GM18861 (cell line): ENCODE measurements at regions not wholly inside any gene's neighbourhood (a gene's known extent, or its start where the extent isn't known, plus 50 kb on each side); places are given as distances from the start of the nearest gene placed in this dataset.

Experiments used
- ATAC-seq: cut with Tn5 transposase; IDR thresholded peaks from one replicate; pipeline ENCODE4 v1.9.1; 2021; ENCODE audit not compliant: unreplicated experiment

DNA sequence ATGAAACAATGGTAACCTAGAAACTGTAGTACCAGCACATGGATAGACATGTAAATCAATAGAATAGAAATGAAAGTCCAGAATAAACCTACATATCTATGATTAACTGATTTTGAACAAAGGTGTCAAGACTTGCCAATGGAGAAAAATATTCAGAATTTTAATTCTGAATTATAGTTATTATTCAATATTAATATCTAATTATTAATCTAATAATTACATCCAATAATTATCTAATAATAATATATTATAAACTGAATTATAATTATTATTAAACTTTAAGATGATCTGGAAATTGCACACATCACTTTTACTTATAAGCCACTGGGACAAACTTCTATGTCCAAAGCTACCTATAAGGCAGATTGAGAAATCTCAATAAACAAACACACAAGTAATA is 1365.2 kb upstream of the ADGRL3 start:
- no peak for ATAC-seq

DNA sequence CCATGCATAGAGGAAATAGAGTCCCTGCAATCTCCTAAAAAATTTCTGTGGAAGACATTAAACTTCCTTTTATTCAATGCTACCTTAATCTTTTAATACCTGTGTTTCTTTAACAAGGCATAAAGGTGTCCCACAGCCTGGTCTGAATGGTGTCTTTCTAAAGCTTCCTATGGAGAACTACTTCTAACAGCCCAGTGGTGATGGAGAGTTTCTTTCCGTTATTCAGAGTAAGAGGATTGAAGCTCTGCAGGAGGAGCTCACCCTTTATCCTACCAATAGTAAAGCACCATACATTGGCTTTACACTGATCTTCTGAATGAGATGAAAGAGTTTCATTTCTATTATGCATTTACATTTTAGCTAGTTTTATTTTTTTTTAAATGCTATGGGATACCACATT is 1362.4 kb upstream of the ADGRL3 start:
- no peak for ATAC-seq

DNA sequence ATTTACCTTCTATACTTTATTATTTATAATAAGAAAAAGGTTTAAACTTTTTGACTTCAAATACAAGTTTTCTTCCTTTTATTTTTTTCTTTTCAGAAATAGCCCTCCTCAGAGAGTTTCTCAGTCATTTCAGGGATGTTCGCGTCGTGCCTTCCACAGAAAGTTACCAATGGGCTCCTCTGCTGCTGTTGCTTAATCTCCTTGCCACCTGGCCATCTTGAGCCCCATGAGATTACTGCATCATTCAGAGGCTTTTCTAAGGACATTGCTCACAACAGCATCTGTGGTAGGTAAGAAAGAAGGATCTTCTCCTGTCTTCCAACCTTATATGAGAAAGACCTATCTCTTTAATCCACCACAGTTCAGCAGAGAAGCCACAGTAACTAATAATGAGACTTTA is 1361.9 kb upstream of the ADGRL3 start:
- no peak for ATAC-seq

DNA sequence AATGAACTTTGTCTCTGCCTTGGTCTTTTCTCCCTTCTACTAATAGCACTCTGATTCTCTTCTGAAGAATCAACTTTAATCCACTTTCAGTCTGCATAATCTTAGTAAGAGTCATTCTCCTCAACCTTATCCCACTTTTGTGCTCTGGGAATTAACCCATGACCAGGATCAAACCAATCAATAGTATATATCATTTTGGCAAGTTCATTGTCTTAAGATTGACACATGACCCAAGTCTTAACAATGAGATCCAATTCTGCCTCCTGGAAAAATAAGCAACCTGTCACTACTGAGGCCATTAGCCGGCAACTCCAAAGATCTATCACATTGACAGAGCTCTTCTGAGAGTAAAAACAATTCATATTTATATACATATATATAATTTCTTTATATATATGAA is 1358.4 kb upstream of the ADGRL3 start:
- ATAC-seq, result no peak

DNA sequence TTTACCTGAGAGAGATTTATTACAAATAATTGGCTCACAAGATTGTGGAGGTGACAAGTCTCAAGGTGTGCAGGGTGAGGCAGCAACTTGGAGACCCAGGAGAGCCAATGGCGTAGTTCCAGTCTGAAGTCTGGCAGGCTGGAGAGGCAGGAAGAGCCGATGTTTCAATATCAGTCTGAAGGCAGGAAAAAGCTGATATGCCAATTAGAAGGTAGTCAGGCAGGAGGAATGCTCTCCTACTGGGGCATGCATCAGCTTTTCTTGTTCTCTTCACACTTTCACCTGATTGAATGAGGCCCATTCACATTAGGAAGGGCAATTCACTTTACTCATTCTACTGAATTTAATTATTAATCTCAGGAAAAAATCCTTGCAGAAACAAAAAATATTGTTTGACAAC is 1351.7 kb upstream of the ADGRL3 start:
- no peak for ATAC-seq

DNA sequence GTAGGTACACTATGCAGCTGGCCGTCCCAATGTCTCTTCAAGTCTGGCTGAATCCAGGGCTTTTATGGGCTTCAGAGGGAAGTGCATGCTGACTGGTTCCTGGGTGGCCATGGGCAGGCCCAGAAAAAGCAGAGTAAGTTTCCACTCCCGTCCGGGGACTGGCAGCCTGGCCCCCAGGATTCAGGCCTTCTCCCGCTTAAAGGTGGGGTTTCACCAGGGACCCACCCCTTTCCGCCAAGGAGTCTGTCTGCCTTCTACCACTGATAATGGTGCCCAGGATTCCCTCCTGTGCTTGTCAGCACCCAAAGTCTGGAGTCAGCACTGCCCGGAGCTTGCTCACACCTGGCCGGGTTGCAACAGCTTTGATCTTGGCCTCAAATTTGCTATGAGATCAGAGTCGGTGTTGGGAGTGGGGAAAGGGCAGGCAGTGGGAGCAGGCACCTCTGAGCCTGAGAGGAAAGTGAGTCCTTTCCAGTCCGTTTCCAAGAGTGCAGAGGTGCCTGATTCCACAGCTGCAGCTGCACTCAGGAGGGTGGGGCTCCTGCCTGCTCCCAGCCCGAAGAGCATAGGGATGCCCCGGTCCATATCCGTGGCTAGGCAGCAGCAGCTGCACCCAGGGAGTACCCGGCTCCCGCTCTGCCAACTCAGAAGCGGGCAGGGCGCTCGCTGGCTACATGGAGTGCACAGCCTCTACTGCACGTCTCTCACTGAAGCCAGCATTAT is 1344.3 kb upstream of the ADGRL3 start:
- no peak for ATAC-seq

DNA sequence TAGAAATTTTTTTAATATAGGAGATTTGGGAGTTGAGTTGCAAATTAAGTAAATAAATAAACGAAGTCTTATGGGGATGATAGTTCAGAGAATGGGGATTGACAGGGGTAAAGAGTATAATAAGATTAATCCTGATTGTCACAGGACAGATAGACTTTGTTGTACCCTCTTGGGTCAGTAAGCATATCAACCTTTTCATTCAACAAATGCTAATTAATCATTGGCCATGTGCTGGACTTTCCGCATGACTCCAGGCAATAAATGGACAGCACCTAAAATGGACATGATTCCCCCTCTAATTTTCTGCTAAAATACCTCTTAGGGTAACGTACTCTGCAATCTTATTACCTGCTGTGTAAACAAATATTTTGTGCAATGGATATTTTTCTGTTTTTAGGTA is 1331.1 kb upstream of the ADGRL3 start:
- no peak for ATAC-seq

DNA sequence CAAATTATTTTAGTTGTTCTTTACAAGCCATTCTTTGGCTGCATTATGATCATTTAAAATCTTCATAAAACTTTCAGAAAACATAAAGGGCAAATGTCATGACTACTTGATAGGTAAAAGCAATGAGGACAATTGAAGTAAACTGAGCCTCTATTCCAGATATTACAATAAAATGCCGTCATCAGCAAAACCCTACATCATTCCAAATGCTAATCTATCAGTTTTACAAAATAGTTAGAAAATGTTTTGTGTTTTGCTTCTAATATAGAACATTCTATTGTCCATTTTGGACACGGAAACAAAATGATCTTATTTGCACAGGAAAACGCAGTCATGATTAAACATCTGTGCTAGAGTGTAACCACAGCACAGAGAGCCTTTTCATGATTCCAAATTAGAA is 1330.6 kb upstream of the ADGRL3 start:
- no peak for ATAC-seq

DNA sequence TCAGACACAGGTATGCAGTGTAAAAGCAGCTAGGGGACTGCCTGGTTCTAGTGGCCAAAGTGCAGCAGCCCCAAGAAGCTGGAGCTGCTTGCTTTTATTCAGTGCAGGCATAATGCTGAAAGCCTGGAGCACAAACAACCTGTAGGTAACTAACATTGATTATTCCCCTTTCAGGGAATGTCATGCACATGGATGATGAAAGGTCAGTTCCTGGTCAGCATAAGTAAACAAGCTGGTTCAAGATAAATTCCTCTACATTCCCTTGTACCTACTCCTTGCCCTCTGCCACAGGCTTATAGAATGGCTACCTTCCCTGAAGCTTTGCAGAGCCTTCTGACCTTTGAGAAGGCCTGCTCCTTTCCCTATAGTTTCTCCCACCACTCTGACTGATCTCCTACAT is 1318.5 kb upstream of the ADGRL3 start:
- ATAC-seq, result no peak

DNA sequence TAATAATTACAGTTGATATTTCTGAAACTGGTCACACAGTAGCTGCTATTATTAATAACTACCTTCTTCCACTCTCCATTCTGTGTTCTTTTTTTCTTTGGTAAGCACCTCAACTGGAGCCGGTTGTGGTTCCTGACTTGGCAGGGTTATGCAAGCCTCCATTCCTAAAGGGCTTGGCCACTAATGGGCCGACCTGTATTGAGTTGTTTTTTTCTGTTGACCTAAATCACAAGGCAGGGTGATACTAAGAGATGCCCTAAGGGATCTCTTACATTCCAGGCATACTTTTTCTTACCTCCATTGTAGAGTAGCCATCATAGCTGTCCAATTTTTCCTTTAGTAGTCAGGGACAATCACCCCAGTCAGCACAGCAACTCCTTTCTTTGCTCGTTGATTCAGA is 1295.8 kb upstream of the ADGRL3 start:
- ATAC-seq, result no peak

DNA sequence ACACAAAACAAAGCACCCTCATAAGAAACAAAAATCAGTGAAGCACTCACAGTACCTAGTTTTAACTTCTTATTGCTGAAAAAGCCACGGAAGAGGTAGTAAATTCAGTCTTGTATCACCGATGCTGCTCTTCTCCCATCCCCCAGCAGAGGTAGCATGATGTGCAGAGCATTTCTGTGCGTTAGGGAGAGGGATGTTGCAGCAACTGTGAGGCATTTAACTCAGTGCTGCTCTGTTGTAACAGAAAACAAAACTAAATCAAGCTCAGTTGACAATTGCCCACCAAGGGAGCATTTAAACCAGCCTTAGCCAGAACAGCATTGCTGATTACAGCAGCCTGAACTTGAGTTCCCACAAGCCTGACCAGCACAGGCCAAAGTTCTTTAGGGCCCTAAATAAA is 1279.7 kb upstream of the ADGRL3 start:
- no peak for ATAC-seq

DNA sequence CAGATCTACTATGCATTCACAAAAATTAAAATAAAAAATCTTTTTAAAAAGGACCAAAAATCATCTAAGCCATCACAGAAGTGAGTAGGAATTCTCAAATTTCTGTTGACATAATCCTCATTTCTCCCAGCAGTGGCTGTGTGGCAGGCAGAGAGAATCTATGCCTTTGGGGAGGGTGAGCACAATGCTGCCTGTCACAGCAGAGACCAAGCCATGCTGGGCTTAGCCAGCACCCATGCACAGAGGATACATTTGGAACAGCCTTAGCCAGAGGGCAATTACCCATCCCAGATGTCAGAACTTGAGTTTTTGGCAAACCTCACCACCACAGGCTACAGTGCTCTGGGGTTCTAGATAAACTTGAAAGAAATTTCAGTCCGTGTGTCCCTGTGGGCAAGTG is 1274.8 kb upstream of the ADGRL3 start:
- ATAC-seq, result no peak

DNA sequence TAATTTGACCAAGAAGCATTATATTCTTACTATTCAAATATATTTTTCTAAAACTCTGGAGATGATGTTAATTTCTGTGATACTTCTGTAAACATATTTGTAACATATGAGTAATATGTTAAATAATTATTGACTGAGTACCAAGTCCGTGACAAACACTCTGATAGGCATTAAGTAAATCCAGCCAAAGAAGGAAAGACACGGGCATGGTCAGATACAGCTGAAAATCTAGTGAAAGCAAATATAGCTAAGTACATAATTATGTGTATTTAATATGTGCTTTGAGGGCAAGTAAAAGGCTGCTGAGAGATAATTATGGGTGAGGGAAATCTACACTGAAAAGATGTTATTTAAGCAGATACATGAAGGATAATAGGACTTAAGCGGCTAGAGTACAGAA is 1263.6 kb upstream of the ADGRL3 start:
- ATAC-seq, result no peak

DNA sequence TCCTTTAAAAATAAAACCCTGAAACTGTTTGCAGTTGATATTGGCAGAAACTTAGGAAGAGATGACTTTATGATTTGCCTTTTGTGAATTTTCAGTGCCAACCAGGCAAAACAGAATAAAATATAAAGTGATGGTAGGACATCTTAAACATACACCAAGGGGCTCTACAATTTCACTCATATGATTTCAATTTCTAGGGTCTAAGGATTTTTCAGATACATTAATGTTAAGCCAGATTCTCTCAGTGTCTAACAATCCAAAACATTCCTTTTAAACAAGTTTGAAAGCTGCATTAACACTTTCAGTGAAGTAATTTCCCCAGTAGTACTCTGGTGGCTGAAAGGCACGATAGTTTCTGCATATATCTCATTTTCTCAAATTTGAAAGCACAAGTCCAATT is 1262.0 kb upstream of the ADGRL3 start:
- ATAC-seq, result no peak

DNA sequence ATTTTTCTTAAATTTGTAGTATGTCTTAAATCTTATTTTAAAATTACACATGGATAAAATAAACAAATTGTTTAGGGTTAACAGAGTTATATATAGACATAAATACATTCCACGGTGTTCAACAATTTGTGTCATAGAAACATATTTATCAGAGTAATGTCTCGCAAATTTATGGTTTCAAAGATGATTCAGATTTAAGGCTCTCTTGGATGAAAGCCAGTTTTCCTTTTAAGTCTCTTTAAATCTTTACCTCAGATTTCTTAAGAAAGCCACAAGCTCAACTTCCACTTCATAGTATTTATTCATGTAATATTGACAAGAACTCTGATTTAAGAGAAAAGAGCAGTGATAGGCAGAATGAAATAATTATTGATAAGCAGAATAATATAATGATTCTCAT is 1254.8 kb upstream of the ADGRL3 start:
- no peak for ATAC-seq

DNA sequence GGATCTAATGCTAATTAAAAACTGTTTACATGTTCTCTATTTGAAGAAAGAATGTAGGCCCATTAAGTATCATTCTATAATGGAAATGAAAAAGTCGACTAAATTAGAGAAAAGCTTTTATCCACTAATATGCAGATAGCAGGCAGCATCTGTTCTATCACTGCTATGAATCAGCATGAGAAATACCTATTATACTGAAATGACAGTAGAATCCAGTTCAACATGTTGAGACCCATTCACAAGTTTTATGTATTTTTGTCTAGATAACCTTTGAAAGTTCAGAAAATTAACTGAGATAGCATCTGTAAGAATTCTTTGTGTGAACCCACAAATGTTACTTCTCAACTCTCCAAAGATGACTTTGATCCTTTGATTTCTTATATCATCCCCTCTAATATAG is 1254.4 kb upstream of the ADGRL3 start:
- ATAC-seq, result no peak

DNA sequence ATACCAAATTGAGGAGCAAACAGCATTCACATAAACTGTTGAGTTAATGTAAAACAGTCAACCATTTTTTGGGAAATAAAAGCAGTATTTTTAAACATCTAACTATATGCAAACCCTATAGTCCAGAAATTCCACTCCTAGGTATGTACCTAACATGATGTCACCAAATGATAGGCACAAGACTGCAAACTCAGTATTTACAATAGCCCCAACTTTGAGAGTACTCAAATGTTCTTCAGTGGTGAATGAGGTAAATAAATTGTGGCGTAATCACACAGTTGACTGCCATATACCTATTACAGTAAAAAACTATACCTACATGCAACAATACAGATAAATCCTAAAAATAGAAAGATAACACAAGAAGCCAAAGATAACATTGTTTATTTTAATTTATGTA is 1243.8 kb upstream of the ADGRL3 start:
- no peak for ATAC-seq

DNA sequence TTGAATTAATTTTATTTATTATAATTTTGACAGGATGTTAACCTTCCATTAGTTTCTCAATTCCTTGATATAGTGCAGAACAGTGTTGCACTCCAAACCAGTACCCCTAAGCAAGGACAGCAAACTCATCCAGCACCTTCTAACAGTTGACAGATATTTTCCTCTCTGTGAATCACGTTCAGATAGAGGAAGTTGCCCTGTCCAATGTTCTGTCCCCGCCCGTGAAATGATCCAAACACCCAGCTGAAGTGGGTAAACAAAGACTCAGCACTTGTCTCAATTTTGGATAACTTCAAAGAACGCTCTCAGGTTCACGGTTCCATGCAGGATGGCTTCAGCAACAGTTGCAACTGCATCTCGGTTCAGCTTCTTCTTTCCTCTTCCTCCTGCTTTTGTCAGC is 1240.0 kb upstream of the ADGRL3 start:
- no peak for ATAC-seq

DNA sequence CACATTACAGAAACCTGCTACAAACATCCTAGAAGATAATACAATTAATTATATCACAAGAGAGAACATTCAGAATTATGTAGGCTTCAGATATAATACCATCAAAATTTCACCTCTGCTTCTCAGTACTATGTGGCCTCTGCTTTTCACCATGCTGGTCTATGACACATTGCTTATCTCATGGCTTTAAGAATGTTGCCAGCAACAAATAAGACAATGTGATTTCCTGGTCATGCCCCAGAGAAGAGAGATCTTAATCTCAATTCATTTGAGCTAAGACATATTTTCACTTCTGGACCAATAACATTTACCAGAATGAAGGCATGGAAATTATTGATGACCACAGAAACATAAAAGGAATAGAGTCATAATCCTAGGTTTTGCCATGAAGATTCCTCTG is 1233.4 kb upstream of the ADGRL3 start:
- no peak for ATAC-seq

DNA sequence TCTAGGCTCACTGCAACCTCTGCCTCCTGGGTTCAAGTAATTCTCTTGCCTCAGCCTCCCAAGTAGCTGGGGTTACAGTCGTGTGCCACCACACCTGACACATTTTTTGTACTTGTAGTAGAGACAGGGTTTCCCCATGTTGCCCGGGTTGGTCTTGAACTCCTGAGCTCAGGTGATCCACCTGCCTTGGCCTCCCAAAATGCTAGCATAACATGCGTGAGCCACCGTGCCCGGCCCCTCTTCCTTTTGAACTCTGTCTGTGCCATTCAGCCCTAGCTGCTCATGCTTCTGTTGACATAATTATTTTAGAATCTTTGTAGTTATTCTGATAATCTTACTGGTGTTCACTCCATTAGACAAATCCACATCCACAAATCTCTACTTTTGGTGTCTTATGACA is 1231.3 kb upstream of the ADGRL3 start:
- ATAC-seq, result no peak

DNA sequence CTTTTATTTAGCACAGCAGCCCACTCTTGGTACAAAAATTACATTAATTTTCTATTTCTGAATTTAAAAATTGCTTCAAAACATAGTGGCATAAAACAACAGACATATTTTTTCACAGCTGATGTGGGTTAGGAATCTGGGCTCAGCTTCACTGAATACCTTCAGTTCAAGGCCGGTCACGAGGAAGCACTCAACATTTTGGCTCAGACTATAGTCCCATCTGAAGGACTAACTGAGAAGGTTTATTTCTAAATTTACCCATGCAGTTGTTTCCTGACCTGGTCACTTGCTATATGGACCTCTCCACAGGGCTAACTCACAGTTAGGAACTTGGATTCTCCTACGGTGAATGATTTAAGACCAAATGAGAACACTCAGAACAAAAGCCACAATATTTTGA is 1230.2 kb upstream of the ADGRL3 start:
- no peak for ATAC-seq

DNA sequence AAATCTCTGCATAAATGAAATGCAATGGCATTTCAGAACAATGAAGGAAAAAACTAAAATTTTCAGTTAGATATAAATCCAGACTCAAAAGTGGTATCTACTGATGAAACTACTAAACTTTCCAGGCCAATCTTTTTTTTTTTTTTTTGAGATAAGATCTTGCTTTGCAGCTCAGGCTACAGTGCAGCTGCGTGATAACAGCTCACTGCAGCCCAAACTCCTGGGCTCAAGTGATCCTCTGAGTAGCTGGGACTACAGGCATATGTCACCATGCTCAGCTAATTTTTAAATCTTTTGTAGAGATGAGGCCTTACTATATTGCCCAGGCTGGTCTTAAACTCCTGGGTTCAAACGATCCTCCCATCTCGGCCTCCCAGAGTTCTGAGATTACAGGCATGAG is 1228.2 kb upstream of the ADGRL3 start:
- ATAC-seq, result no peak

DNA sequence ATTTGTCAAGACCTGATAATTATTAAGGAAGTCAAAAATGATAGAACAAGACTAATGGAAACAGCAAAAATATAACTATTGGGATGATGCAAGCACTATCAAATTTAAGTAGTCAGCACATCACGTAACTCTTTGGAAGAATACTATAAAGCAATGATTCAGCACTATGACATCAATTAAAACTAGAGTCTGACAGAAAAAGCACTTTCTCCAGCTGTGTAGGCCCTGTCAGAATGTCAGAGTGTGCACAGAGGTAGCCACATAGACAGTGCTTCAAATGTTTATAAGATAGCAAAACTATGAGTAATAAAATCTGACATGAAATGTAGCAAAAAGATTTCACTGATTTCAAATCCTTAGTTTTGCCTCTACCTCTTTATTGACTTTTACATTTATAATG is 1226.6 kb upstream of the ADGRL3 start:
- no peak for ATAC-seq

DNA sequence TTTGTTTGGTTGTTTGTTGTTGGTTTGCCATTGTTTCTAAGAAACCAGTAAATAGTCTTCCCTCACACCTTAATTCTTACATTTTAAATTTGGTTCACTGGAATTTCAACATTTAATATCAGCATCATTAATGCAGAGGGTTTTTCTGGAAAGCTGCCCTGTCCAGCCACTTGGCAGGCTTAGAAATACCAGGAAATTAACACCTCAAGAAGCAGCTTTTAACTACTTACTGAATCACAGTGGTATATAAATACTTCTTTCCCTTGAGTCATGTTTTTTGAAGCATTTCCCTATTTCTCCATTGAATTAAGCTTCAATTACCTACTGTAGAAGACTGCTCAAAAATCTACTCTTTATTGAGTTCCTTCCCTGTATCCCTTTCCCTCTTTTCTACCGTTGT is 1221.1 kb upstream of the ADGRL3 start:
- ATAC-seq, result no peak
